Stimulated activated CD8-positive, alpha-beta memory T cell treated with anti-CD3 and anti-CD28 coated beads, Interleukin-15, amount 100 ng/mL, for 1 hour (primary cell): ENCODE measurements at regions not wholly inside any gene's neighbourhood (a gene's known extent, or its start where the extent isn't known, plus 50 kb on each side); places are given as distances from the start of the nearest gene placed in this dataset.
"Not testable (repeated sequence)": the region's sequence is repeated elsewhere in the genome, so short reads cannot be mapped to it uniquely, and the experiment has no call there.

Source experiments
- DNase-seq: peaks from one replicate; pipeline ENCODE4 v3.0.0-alpha.2; 2020; ENCODE audit warnings: low read depth

GRCh38 chr22:25458631-25459030 lies 105.8 kb upstream of the GRK3 start:
- DNase-seq: not testable (repeated sequence)

GRCh38 chr22:25460682-25461081 lies 103.8 kb upstream of the GRK3 start:
- DNase-seq: not testable (repeated sequence)

GRCh38 chr22:25461301-25461700 lies 103.2 kb upstream of the GRK3 start:
- DNase-seq: no peak

GRCh38 chr22:25462474-25463346 lies 101.8 kb upstream of the GRK3 start:
- peak; percentile 51 for DNase-seq

- not testable (repeated sequence) for DNase-seq
These were observed 101.2 kb upstream of the GRK3 start for GRCh38 chr22:25463347-25463628.

- not testable (repeated sequence) for DNase-seq
These were observed 100.1 kb upstream of the GRK3 start for GRCh38 chr22:25464326-25464725.

GRCh38 chr22:25465949-25466348 lies 98.5 kb upstream of the GRK3 start:
- no peak for DNase-seq

GRCh38 chr22:25472382-25472781 lies 92.1 kb upstream of the GRK3 start:
- DNase-seq: no peak

GRCh38 chr22:25475257-25476022 lies 89.0 kb upstream of the GRK3 start:
- DNase-seq: no peak

- no peak for DNase-seq
These were observed 87.1 kb upstream of the GRK3 start for GRCh38 chr22:25477358-25477757.

- no peak for DNase-seq
These were observed 86.4 kb upstream of the GRK3 start for GRCh38 chr22:25478111-25478510.

- DNase-seq: no peak
These were observed 85.9 kb upstream of the GRK3 start for GRCh38 chr22:25478528-25478927.

- DNase-seq: not testable (repeated sequence)
These were observed 83.6 kb upstream of the GRK3 start for GRCh38 chr22:25480868-25481267.

GRCh38 chr22:25482091-25482760 lies 82.2 kb upstream of the GRK3 start:
- no peak for DNase-seq

- DNase-seq: no peak
These were observed 81.4 kb upstream of the GRK3 start for GRCh38 chr22:25482868-25483639.

- DNase-seq: no peak
These were observed 80.5 kb upstream of the GRK3 start for GRCh38 chr22:25483931-25484330.

- DNase-seq: no peak
These were observed 79.8 kb upstream of the GRK3 start for GRCh38 chr22:25484521-25485315.

GRCh38 chr22:25485626-25486545 lies 78.6 kb upstream of the GRK3 start:
- no peak for DNase-seq

GRCh38 chr22:25487508-25487907 lies 77.0 kb upstream of the GRK3 start:
- DNase-seq: no peak
